ENCODE measurements at regions not wholly inside any gene's neighbourhood (a gene's known extent, or its start where the extent isn't known, plus 50 kb on each side); places are given as distances from the start of the nearest gene placed in this dataset.
"Not testable (repeated sequence)": the region's sequence is repeated elsewhere in the genome, so short reads cannot be mapped to it uniquely, and the experiment has no call there.

DNA sequence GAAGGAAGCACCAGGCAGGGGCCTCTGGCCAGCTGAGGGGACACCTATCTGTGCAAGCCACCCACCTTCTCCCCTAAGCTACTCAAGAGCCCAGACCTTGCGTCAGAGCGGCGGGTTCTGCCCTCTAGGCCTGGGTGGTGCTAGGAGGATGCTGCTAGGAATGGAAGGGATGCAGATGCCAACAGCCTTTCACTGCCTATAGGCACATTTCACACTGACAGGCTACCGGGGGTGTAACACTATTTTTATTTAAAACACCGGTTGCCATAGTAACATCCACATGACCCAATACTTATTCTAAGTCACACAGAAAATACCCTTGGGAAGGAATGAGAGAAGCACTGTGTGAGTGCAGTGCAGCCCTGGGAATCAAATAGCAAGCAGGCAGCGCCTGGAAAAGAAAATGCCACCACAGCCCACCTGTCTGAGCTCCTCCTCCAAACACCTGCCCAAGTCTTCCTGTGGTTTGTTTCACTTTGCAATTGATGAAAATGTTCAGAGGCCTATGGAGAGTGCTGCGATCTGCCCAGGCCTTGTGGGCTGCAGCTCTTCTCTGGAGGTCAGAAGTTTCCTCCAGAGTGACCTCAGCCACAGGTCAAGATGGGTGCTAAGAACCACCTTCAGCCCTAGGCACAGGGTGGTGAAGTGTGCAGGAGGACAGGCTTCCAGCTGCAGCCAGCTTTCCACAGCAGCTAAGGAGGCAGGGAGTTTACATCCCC, 113.5 kb upstream of the TOPAZ1 start:
- DNase-seq (ENCODE audit: low read depth in 2 of 2) = no peak

DNA sequence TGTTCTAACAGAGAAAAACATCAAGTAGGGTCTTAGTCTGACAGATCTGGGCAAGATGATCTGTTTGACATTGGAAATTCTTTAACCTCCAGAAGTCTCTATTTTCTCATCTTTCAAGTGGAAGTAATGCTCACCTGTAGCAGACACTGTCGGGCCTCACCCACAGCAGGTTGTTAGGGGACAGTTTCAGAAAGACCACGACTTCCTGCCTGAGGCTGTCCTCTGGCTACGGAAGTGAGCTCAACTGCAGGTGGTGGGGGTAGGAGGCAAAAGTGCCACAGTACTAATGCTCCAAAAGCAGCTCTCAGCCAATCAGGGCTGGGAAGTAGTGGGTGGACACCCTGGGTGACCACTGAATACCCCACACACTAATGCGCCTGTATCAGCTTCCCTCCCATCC, 111.4 kb upstream of the TOPAZ1 start:
- DNase-seq (ENCODE audit: low read depth in 2 of 2) = no peak

DNA sequence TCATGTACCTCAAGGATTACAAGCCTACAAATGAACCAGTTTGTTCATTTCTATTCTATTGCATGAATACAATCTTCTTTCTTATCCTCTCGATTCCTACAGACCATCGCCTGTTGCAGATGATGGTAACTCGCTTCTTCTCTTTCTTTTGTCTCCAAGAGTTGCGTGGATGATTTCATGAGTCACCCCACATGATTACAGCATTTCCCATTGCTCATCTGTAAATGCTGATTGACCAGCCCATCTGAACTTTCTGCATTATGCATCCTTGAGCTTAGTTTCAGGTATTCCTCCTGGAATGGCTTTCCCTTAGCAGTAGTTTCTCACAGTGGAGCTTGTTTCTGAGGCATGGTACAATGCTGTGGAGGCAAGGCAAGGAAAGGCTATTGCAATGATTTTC, 109.6 kb upstream of the TOPAZ1 start:
- DNase-seq (ENCODE audit: low read depth in 2 of 2) = no peak

DNA sequence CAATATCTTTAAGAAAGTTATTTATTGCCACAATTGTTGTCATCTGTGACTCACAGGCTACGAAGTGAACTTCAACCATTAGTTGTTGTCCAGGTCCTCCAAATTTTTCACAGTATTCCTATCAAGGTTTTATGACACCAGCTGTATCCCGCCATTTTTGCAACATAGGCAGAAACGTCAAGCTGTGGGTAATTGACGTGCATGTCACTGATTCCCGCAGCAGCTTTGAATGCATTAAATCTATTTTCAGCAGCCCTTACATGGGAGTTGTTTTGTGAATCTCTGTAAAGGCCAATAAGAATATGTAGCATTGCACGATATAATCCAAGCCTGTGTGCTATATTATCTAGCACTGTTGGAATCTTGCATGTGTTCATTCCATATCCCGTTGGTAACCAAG, 109.1 kb upstream of the TOPAZ1 start:
- DNase-seq (ENCODE audit: low read depth in 2 of 2) = no peak

DNA sequence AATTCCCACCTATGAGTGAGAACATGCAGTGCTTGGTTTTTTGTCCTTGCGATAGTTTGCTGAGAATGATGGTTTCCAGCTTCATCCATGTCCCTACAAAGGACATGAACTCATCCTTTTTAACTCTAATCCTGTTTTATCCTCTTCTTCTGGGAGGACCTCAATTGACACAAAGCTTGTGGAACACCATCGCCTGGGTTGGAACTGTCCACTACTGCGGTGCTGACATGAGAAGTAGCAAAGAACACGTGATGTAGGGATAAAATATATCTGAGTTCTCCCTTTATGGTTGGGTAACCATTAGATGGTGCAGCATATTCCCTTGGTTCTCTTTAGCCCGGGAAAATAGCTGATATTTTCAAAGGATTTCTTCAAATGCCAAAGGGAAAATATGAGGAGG, 105.3 kb upstream of the TOPAZ1 start:
- no peak for DNase-seq (ENCODE audit: low read depth in 2 of 2)

DNA sequence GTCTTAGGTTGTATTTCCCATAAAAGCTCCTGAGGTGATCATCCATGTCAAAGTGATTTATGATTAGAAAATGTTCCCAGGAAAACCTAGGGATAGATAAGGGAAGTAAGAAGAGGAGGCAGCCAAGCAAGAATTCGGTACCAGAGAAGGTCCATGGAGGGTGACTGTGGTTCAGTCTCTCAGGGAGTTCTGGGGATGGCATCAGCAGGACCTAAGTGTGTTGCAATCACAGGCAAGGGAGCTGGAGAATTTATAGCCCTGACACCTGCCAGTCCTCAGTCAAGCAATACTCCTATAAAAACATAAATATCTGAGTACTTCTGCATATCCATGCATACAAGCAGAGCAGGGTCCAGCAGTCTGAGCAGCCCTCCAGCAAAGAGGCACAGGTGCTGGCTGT, 95.6 kb upstream of the TOPAZ1 start:
- DNase-seq (ENCODE audit: low read depth in 2 of 2) = no peak

DNA sequence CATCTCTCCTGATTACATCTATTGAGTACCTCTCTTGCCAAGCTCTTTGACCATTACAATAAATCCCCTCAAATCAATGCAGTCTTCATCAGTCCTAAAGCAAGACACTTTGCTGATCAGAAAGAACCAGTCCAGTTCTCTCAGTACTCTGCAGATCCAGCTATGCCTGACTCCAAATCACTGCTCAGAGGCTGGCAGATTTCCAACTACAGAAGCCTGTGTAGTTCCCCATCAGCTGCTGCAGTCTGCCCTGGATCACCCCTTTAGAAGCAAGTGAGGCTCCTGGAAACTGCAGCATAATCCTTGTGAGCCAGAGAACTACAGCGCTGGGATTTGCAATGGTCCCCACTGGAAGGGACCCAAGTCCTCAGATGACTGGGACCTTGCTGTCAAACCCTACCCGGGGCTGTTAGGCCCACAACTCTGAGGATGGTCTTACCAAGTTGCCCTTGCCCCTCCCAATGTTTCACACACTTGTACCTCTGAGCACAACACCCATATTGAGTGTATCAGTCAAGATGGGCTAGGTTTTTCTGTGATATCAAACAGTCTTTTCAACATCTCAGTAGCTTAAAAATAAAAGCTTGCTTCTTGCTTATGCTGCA, 81.9 kb upstream of the TOPAZ1 start:
- no peak for DNase-seq (ENCODE audit: low read depth in 2 of 2)

DNA sequence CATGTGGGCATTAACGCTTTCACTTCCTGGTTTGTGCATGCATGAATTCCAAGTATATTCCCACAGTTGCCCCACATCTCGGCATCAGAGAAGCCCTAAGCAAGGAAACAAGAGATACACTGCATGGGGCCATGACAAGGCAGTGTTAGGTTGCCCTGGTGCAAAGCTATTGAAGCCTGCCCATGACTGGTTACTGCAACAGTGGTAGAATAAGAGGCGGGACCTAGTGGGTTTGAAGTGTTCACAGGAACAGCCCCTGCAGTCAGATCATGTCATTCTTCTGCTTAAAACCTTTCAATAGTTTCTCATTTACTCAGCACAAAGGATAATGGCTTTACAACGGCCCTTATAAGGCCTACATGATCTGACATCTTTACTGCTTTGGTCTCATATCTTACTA, 80.9 kb upstream of the TOPAZ1 start:
- DNase-seq (ENCODE audit: low read depth in 2 of 2) = no peak

DNA sequence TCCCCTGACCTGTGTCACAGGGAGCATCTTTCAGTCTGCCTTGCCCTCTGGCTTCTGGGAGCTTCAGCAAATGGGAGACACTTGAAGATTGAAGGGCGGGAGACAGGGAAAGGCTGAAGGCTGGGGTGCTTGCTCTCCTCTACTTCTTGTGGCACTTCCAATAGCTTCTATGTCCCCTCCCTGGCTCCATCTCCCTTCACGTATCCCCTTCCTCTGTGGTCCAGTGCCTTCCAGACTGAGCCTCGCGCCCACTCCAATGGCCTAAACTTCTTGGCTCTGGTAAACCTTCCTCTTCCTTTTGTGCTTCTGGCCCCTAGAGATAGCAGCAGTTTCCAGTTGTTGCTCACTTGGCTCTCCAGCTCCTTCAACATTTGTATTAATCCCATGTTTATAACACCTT, 69.8 kb upstream of the TOPAZ1 start:
- DNase-seq (ENCODE audit: low read depth in 2 of 2) = no peak

DNA sequence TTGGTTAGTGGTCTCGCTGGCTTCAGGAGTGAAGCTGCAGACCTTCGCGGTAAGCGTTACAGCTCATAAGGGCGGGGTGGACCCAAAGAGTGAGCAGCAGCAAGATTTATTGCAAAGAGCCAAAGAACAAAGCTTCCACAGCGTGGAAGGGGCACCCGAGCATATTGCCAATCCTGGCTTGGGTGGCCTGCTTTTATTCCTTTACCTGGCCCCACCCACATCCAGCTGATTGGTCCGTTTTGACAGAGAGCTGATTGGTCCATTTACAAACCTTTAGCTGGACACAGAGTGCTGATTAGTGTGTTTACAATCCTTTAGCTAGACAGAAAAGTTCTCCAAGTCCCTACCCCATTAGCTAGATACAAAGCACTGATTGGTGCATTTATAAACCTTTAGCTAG, 69.0 kb upstream of the TOPAZ1 start:
- not testable (repeated sequence) for DNase-seq (ENCODE audit: low read depth in 2 of 2)

DNA sequence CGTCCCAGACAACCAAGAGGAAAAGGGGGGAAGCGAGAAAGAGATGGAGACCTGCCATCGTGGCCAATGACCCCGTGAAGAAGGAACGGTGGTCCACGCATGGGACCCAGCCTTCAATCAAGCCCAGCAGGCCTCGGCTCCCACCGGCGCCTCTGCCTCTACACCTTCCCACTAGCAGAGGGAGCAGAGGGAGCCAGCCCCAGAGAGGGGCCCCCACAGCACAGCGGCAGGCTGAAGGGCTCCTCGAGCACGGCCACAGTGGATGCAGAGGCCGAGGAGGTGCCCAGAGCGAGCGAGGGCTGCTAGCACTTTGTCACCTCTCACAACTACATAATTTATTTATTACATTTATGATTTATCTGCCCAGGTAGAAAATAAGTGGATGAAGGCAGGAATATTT, 68.4 kb upstream of the TOPAZ1 start:
- no peak for DNase-seq (ENCODE audit: low read depth in 2 of 2)

DNA sequence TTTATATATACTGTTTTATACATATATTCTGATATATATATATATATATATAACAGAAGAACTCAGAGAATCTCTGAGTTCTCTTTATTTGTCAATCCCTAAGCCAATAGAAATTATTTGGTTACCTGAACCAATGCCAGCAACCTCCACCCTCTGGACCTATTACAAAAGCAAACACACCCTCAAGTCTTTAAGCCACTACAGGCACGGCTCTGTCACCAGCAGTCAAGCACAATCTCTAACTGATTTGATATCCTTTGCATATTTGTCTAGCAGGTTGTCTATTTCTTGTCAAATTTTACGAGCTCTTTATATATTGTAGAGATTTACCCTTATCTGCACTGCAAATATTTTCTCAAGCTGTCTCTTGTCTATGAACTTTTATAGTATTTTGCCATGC, 66.6 kb upstream of the TOPAZ1 start:
- no peak for DNase-seq (ENCODE audit: low read depth in 2 of 2)

DNA sequence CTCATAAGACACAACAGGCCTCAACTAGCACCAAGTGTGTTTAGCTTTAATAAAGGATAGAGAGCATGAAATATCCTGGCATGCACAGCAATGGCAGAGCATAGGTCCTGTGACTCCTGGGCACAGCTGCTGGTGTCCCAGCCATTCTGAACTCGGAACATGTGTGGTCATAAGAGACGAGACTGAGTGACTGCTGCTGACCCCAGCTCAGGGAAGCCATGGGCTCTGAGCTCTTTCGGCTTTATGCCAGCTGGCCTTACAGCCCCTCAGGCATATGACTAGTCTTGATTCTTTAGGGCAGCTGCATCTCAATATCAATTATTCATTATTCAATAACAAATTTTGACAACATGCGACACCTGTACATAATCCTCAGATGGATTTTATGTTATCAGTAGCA, 62.4 kb upstream of the TOPAZ1 start:
- DNase-seq (ENCODE audit: low read depth in 2 of 2) = no peak

DNA sequence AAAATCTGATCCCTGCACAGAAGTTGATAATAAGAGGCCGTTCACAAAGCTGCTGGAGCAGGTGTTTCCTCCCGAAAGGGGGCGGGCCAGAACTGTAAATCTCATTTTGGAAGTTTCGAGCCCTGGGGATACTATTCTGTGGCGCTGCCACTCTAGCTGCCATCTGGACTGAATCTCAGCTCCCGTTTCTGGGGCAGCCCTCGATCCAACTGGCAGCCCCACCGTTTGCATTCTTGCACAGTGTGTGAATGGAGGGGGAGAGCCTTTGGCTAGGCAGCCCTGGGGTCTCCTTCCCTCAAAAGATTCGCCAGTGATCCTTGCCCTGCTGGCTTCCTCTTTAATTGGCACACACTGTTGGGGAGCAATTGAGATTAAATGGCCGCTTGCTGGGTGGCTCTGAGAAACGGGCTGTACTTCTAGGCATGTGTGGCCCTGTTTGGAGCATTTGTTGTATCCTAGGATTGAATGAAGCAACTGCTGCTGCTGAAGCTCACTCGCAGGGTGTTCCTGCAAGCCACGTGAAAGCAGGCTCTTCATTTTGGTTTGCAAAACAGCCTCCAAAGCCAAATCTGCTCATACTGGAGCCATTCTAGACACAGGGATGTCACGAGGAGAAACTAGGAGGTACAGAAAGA, 57.2 kb upstream of the TOPAZ1 start:
- no peak for DNase-seq (ENCODE audit: low read depth in 2 of 2)

DNA sequence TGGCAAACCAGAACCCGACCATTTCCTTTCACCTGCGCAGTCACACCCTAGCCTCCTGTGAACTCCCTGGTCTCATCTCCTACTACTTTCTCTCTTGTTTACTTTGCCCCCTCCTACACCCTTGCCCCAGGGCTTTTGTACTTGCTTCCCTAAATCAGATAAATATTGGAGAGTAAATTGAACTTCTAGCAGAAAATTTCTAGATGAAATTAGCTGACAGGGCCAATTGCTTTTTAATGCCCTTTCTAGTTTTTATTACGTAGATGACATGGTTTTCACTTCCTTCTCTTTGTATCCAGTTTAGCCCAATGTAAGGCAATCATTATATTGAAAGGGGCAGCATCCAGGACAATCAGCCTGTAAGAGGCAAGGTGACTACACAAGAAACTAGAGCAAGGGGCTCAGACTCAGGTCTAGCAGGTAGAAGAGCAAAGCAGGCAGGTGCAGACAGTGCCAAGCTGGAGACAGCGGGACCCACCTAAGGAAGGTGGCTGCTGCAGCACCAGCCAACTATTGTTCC, 56.2 kb upstream of the TOPAZ1 start:
- DNase-seq (ENCODE audit: low read depth in 2 of 2) = no peak

DNA sequence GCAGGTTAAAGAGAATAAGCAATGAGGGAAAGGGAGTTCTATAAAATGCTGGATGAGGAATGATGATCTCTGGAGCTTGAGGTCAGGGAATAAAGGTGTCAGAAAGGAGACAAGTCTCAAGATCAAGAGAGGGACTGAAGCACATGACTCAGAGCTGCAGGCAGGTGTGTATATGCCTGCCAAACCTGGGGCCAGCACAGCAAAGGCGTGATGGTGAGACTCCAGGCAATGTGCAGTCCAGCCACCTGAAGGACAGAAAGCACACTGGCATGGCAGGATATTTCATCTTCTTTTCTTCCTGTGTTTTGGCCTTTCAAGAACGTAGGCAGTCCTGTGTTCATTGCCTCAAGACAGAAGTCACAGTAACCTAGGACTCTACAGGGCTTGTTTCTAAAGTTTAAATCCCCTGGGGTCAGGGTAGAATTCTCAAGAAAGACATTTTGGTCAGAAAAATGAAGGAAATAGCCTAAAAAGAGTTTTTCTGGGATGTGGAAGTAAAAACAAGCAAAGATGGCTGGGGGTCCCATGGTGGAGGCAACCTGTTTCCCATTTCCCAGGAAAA, 55.5 kb upstream of the TOPAZ1 start:
- no peak for DNase-seq (ENCODE audit: low read depth in 2 of 2)

DNA sequence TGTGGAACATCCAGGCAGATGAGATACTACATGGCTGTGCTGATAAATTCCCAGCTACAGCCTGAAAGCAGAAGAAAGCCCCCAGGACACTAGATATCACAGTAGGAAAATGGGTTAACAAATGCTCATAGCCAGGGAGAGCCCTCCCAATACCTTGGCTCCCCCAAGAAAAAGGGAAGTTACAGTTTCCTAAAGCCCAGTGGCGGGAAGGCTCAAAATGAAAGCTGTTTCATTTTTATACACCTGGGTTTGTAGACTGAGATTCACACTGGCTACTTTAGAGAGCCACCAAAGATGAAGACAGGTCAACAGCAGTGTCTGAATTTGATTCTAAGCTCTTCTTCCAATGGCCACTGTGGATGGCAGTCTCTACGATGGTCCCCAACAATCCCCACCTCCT, 55.0 kb upstream of the TOPAZ1 start:
- DNase-seq (ENCODE audit: low read depth in 2 of 2) = no peak

Measured in stimulated activated CD4-positive, alpha-beta T cell treated with anti-CD3 and anti-CD28 coated beads, Interleukin-15, amount 100 ng/mL, for 48 hours (primary cell).